K562 (cell line): ENCODE measurements at regions not wholly inside any gene's neighbourhood (a gene's known extent, or its start where the extent isn't known, plus 50 kb on each side); places are given as distances from the start of the nearest gene placed in this dataset.

Experiments used
- ATAC-seq: fragments of 200-7000 bp; cut with Tn5 transposase; 3 replicates; pipeline ENCODE4 v1.9.1; 2020; ENCODE audit warnings: moderate library complexity
- BruUV-seq: library from RNA; stranded (reverse); fragments of 400-500 nt; replicated peaks from 2 replicates; lab custom pipeline; 2021; lab: Mats Ljungman, UMichigan
- CTCF ChIA-PET: fragments of 300-600 bp; formaldehyde crosslinking; extraction: SDS; loops from one replicate; lab custom pipeline; 2021; ENCODE audit warnings: low intra/inter-chr PET ratio; lab: Yijun Ruan, JAX
- POLR2A ChIA-PET: fragments of 300-600, 350-650 bp; sonication (Branson Sonifier 250); formaldehyde crosslinking; extraction: SDS; loops from one replicate; lab custom pipeline; 2021; ENCODE audit warnings: antibody characterized with exemption, inconsistent platforms; lab: Yijun Ruan, JAX
- DNase-seq, 4 experiments: peaks; one replicate each; pipeline versions ENCODE4 v3.0.0 to v3.0.0-alpha.2; 2011 to 2018; ENCODE audit warnings: low spot score in 3 of 4, mixed read lengths in 3 of 4; ENCODE audit errors: extremely low read depth in 1 of 4
- FAIRE-seq: peaks from 2 replicates; lab custom pipeline; 2011; peaks lifted over from hg19 to GRCh38; lab: Jason Lieb, UNC
- H2AFZ ChIP-seq: 2 replicates; pipeline ENCODE4 v1.6.0; 2011; ENCODE audit warnings: low read depth, low read length, control low read depth, inconsistent platforms
- H3K27ac ChIP-seq: fragments of 200-600 bp; 3 replicates; pipeline ENCODE4 v1.8.0; 2011; ENCODE audit warnings: low read depth, mild to moderate bottlenecking, control low read depth, inconsistent platforms, low read length, moderate library complexity, mixed read lengths; ENCODE audit errors: extremely low read depth
- H3K27me3 ChIP-seq, 2 experiments: fragments of 300-600 bp in 1 of 2; 2 replicates in 1 of 2; 3 replicates in 1 of 2; pipeline versions ENCODE4 v1.6.0 to v1.8.0; 2011; ENCODE audit warnings: inconsistent platforms in 2 of 2, low read length in 2 of 2, mild to moderate bottlenecking in 1 of 2, mixed read lengths in 1 of 2, moderate library complexity in 1 of 2; ENCODE audit not compliant: control insufficient read depth in 2 of 2, insufficient read depth in 2 of 2
- H3K36me3 ChIP-seq: fragments of 300-600 bp; 3 replicates; pipeline ENCODE4 v1.8.0; 2011; ENCODE audit warnings: mild to moderate bottlenecking, low read length, inconsistent platforms; ENCODE audit not compliant: control insufficient read depth, insufficient read depth
- H3K4me1 ChIP-seq, 2 experiments: fragments of 200-600 bp in 1 of 2; replicated peaks in 1 of 2; 2 replicates in 1 of 2; 3 replicates in 1 of 2; pipeline versions ENCODE4 v1.5.1 to v1.8.0; 2011; ENCODE audit warnings: inconsistent platforms in 2 of 2, low read length in 2 of 2, mild to moderate bottlenecking in 1 of 2, mixed read lengths in 1 of 2, moderate library complexity in 1 of 2; ENCODE audit not compliant: control insufficient read depth in 2 of 2, insufficient read depth in 2 of 2
- H3K4me2 ChIP-seq: 2 replicates; pipeline ENCODE4 v1.6.1; 2011; ENCODE audit warnings: low read length, control low read depth, inconsistent platforms, mixed read lengths; ENCODE audit not compliant: insufficient read depth
- H3K4me3 ChIP-seq: fragments of 200-600 bp; sonication (generic), shearing (Covaris generic); 2 replicates; pipeline ENCODE4 v1.5.1; 2016; ENCODE audit warnings: control low read depth, inconsistent platforms
- H3K79me2 ChIP-seq: fragments of 200-600 bp; 3 replicates; pipeline ENCODE4 v1.8.0; 2011; ENCODE audit warnings: low read length, inconsistent platforms; ENCODE audit not compliant: control insufficient read depth, insufficient read depth
- H3K9ac ChIP-seq, 2 experiments: 2 replicates each; pipeline versions ENCODE4 v1.6.0 to v1.6.1; 2011; ENCODE audit warnings: low read depth in 2 of 2, low read length in 2 of 2, control low read depth in 1 of 2, inconsistent platforms in 1 of 2, mild to moderate bottlenecking in 1 of 2, mixed read lengths in 1 of 2; ENCODE audit not compliant: insufficient read depth in 1 of 2
- H3K9me1 ChIP-seq: one replicate; pipeline ENCODE4 v1.6.0; 2011; ENCODE audit warnings: inconsistent platforms, mild to moderate bottlenecking, low read length, moderate library complexity; ENCODE audit not compliant: control insufficient read depth, insufficient read depth
- H3K9me3 ChIP-seq: replicated peaks from 2 replicates; pipeline ENCODE4 v1.5.1; 2011; ENCODE audit warnings: low read depth, low read length, inconsistent platforms; ENCODE audit not compliant: control insufficient read depth, insufficient read depth
- H4K20me1 ChIP-seq: replicated peaks from 2 replicates; pipeline ENCODE4 v1.6.1; 2011; ENCODE audit warnings: low read length, inconsistent platforms, mixed read lengths; ENCODE audit not compliant: control insufficient read depth, insufficient read depth
- ARID2 ChIP-seq: fragments of 450-650 bp; IDR thresholded peaks from 2 replicates; pipeline ENCODE4 v1.6.1; 2017; ENCODE audit warnings: antibody characterized with exemption, mild to moderate bottlenecking
- ARID3A ChIP-seq: IDR thresholded peaks from 2 replicates; pipeline ENCODE4 v1.6.1; 2012; ENCODE audit warnings: low read depth, low read length, improper control_type of control experiment, borderline replicate concordance
- CBFA2T3 ChIP-seq: fragments of 450-650 bp; IDR thresholded peaks from 2 replicates; pipeline ENCODE4 v1.6.1; 2017
- CREB1 ChIP-seq, 2 experiments: sonication (generic) in 1 of 2; formaldehyde crosslinking in 1 of 2; IDR thresholded peaks; 2 replicates each; pipeline versions ENCODE4 v1.6.1 to v1.8.0; 2012 to 2022; ENCODE audit warnings: inconsistent platforms in 1 of 2, mild to moderate bottlenecking in 1 of 2, missing genetic modification reagents in 1 of 2, moderate library complexity in 1 of 2
- CREBBP ChIP-seq: IDR thresholded peaks from one replicate; pipeline ENCODE4 v1.6.1; 2012; ENCODE audit warnings: low read depth, mild to moderate bottlenecking, control low read depth, inconsistent platforms, low read length
- E2F4 ChIP-seq: sonication (generic); formaldehyde crosslinking; IDR thresholded peaks from 2 replicates; pipeline ENCODE4 v1.8.0; 2022; ENCODE audit warnings: mild to moderate bottlenecking, low read depth, missing genetic modification reagents
- ELK1 ChIP-seq: sonication (generic); formaldehyde crosslinking; IDR thresholded peaks from 2 replicates; pipeline ENCODE4 v1.8.1; 2022; ENCODE audit warnings: missing genetic modification reagents
- EWSR1 ChIP-seq: fragments of 450-650 bp; IDR thresholded peaks from 2 replicates; pipeline ENCODE4 v1.6.1; 2018; ENCODE audit warnings: borderline replicate concordance, mild to moderate bottlenecking, low read depth, moderate library complexity; ENCODE audit not compliant: partially characterized antibody
- KLF16 ChIP-seq: IDR thresholded peaks from 2 replicates; pipeline ENCODE4 v1.6.1; 2016; ENCODE audit warnings: antibody characterized with exemption
- MAZ ChIP-seq, 2 experiments: fragments of 450-650 bp in 1 of 2; sonication (generic) in 1 of 2; formaldehyde crosslinking; IDR thresholded peaks in 1 of 2; conservative IDR thresholded peaks in 1 of 2; 2 replicates each; pipeline versions ENCODE4 v1.4.0 to v1.5.0; 2020; ENCODE audit warnings: mild to moderate bottlenecking in 1 of 2, missing genetic modification reagents in 1 of 2
- PCBP1 ChIP-seq: fragments of 200-400 bp; formaldehyde crosslinking; IDR thresholded peaks from 2 replicates; pipeline ENCODE4 v1.6.1; 2018; ENCODE audit warnings: mild to moderate bottlenecking, low read depth, low read length; ENCODE audit not compliant: poor library complexity, severe bottlenecking
- PYGO2 ChIP-seq: fragments of 450-650 bp; IDR thresholded peaks from 2 replicates; pipeline ENCODE4 v1.6.1; 2016; ENCODE audit warnings: mild to moderate bottlenecking, missing genetic modification characterization, moderate library complexity, missing compliant biosample characterization
- SP1 ChIP-seq: sonication (generic); formaldehyde crosslinking; IDR thresholded peaks from 2 replicates; pipeline ENCODE4 v1.8.1; 2022; ENCODE audit warnings: mild to moderate bottlenecking, missing genetic modification reagents
- U2AF2 ChIP-seq: fragments of 200-400 bp; formaldehyde crosslinking; optimal IDR thresholded peaks from 2 replicates; pipeline ENCODE3; 2017; ENCODE audit warnings: low read depth, mild to moderate bottlenecking, low read length
- ZNF175 ChIP-seq: fragments of 200-800 bp; sonication (Bioruptor generic); IDR thresholded peaks from 2 replicates; pipeline ENCODE4 v1.6.1; 2016; ENCODE audit warnings: low read depth, mild to moderate bottlenecking, missing genetic modification characterization, missing compliant biosample characterization
- ZNF197 ChIP-seq: fragments of 200-800 bp; sonication (Bioruptor generic); IDR thresholded peaks from 2 replicates; pipeline ENCODE4 v1.6.1; 2016; ENCODE audit warnings: low read depth, missing genetic modification characterization, missing compliant biosample characterization
- WGBS: fragments of 100-300 bp; shearing (Covaris generic); methylation state at CpG from one replicate; pipeline ENCODE4 v1.1.6; 2016; ENCODE audit warnings: low coverage, mixed read lengths; ENCODE audit not compliant: insufficient coverage; ENCODE audit errors: missing lambda C conversion rate; 5-methylcytosine and 5-hydroxymethylcytosine counted together
- in situ Hi-C: fragments of 300-500 bp; cut with MboI; formaldehyde crosslinking; loops from 4 replicates; pipeline ENCODE4 v1.15.0; 2018; ENCODE audit warnings: inconsistent platforms, mixed read lengths
- intact Hi-C: fragments of 100-400 bp; cut with micrococcal nuclease; formaldehyde crosslinking; loops from 2 replicates; pipeline ENCODE4 v1.14.2; 2022

GRCh38 chr11:80440835-80441234 lies 1000.0 kb upstream of the TENM4 start (continued):
- no peak for TF ChIP-seq CBFA2T3

- no peaks in the 10 kb centered on the region for H3K9me1 ChIP-seq
- no peaks in the 10 kb centered on the region for H3K9me3 ChIP-seq
- FAIRE-seq (no peak), ATAC-seq (no peak), DNase-seq (no peak)
- H4K20me1 ChIP-seq = no peaks in the 10 kb centered on the region
- H3K36me3 ChIP-seq = no peaks in the 10 kb centered on the region
- H3K4me1 ChIP-seq = no peaks in the 10 kb centered on the region
- H2AFZ ChIP-seq = no peak overlapping the region
- CTCF ChIA-PET = no interaction called here
- no peaks in the 10 kb centered on the region for H3K27me3 ChIP-seq
- H3K9ac ChIP-seq = no peak overlapping the region
- in situ Hi-C loops (no loop called here), intact Hi-C loops (no loop called here)
- POLR2A ChIA-PET = no interaction called here
- no TSS peak for BruUV-seq
- no peak overlapping the region for H3K4me3 ChIP-seq
- no peak overlapping the region for H3K27ac ChIP-seq
- H3K79me2 ChIP-seq = no peaks in the 10 kb centered on the region
- WGBS = 6% methylated on average over 1 of the region's 1 CpG
- no peak overlapping the region for H3K4me2 ChIP-seq
- TF ChIP-seq ZNF197 (no peak), ELK1 (CRISPR knock-in tag) (no peak), KLF16 (no peak), MAZ (CRISPR knock-in tag; conservative IDR thresholded peaks at IDR 0.05 in 1 of 2, IDR thresholded peaks at IDR 0.05 in 1 of 2) (no peak), PCBP1 (no peak), PYGO2 (tag) (no peak), ARID2 (no peak), E2F4 (CRISPR knock-in tag) (no peak), CREB1 (IDR thresholded peaks at IDR 0.05) (no peak), CREB1 (CRISPR knock-in tag; IDR thresholded peaks at IDR 0.05) (no peak), U2AF2 (no peak), EWSR1 (no peak), SP1 (CRISPR knock-in tag) (no peak), ZNF175 (CRISPR knock-in tag) (no peak), CREBBP (no peak), ARID3A (no peak)
Measured at GRCh38 chr11:80436547-80436946, 995.7 kb upstream of the TENM4 start.
